K562 (cell line): ENCODE measurements at regions not wholly inside any gene's neighbourhood (a gene's known extent, or its start where the extent isn't known, plus 50 kb on each side); places are given as distances from the start of the nearest gene placed in this dataset.

Source experiments
- ATAC-seq: fragments of 200-7000 bp; cut with Tn5 transposase; 3 replicates; pipeline ENCODE4 v1.9.1; 2020; ENCODE audit warnings: moderate library complexity
- BruUV-seq: library from RNA; stranded (reverse); fragments of 400-500 nt; replicated peaks from 2 replicates; lab custom pipeline; 2021; lab: Mats Ljungman, UMichigan
- CTCF ChIA-PET: fragments of 300-600 bp; formaldehyde crosslinking; extraction: SDS; loops from one replicate; lab custom pipeline; 2021; ENCODE audit warnings: low intra/inter-chr PET ratio; lab: Yijun Ruan, JAX
- POLR2A ChIA-PET: fragments of 300-600, 350-650 bp; sonication (Branson Sonifier 250); formaldehyde crosslinking; extraction: SDS; loops from one replicate; lab custom pipeline; 2021; ENCODE audit warnings: antibody characterized with exemption, inconsistent platforms; lab: Yijun Ruan, JAX
- DNase-seq, 4 experiments: peaks; one replicate each; pipeline versions ENCODE4 v3.0.0 to v3.0.0-alpha.2; 2011 to 2018; ENCODE audit warnings: low spot score in 3 of 4, mixed read lengths in 3 of 4; ENCODE audit errors: extremely low read depth in 1 of 4
- FAIRE-seq: peaks from 2 replicates; lab custom pipeline; 2011; peaks lifted over from hg19 to GRCh38; lab: Jason Lieb, UNC
- H2AFZ ChIP-seq: 2 replicates; pipeline ENCODE4 v1.6.0; 2011; ENCODE audit warnings: low read depth, low read length, control low read depth, inconsistent platforms
- H3K27ac ChIP-seq: fragments of 200-600 bp; 3 replicates; pipeline ENCODE4 v1.8.0; 2011; ENCODE audit warnings: low read depth, mild to moderate bottlenecking, control low read depth, inconsistent platforms, low read length, moderate library complexity, mixed read lengths; ENCODE audit errors: extremely low read depth
- H3K27me3 ChIP-seq, 2 experiments: fragments of 300-600 bp in 1 of 2; 2 replicates in 1 of 2; 3 replicates in 1 of 2; pipeline versions ENCODE4 v1.6.0 to v1.8.0; 2011; ENCODE audit warnings: inconsistent platforms in 2 of 2, low read length in 2 of 2, mild to moderate bottlenecking in 1 of 2, mixed read lengths in 1 of 2, moderate library complexity in 1 of 2; ENCODE audit not compliant: control insufficient read depth in 2 of 2, insufficient read depth in 2 of 2
- H3K36me3 ChIP-seq: fragments of 300-600 bp; 3 replicates; pipeline ENCODE4 v1.8.0; 2011; ENCODE audit warnings: mild to moderate bottlenecking, low read length, inconsistent platforms; ENCODE audit not compliant: control insufficient read depth, insufficient read depth
- H3K4me1 ChIP-seq, 2 experiments: fragments of 200-600 bp in 1 of 2; replicated peaks in 1 of 2; 2 replicates in 1 of 2; 3 replicates in 1 of 2; pipeline versions ENCODE4 v1.5.1 to v1.8.0; 2011; ENCODE audit warnings: inconsistent platforms in 2 of 2, low read length in 2 of 2, mild to moderate bottlenecking in 1 of 2, mixed read lengths in 1 of 2, moderate library complexity in 1 of 2; ENCODE audit not compliant: control insufficient read depth in 2 of 2, insufficient read depth in 2 of 2
- H3K4me2 ChIP-seq: 2 replicates; pipeline ENCODE4 v1.6.1; 2011; ENCODE audit warnings: low read length, control low read depth, inconsistent platforms, mixed read lengths; ENCODE audit not compliant: insufficient read depth
- H3K4me3 ChIP-seq: fragments of 200-600 bp; sonication (generic), shearing (Covaris generic); 2 replicates; pipeline ENCODE4 v1.5.1; 2016; ENCODE audit warnings: control low read depth, inconsistent platforms
- H3K79me2 ChIP-seq: fragments of 200-600 bp; 3 replicates; pipeline ENCODE4 v1.8.0; 2011; ENCODE audit warnings: low read length, inconsistent platforms; ENCODE audit not compliant: control insufficient read depth, insufficient read depth
- H3K9ac ChIP-seq, 2 experiments: 2 replicates each; pipeline versions ENCODE4 v1.6.0 to v1.6.1; 2011; ENCODE audit warnings: low read depth in 2 of 2, low read length in 2 of 2, control low read depth in 1 of 2, inconsistent platforms in 1 of 2, mild to moderate bottlenecking in 1 of 2, mixed read lengths in 1 of 2; ENCODE audit not compliant: insufficient read depth in 1 of 2
- H3K9me1 ChIP-seq: one replicate; pipeline ENCODE4 v1.6.0; 2011; ENCODE audit warnings: inconsistent platforms, mild to moderate bottlenecking, low read length, moderate library complexity; ENCODE audit not compliant: control insufficient read depth, insufficient read depth
- H3K9me3 ChIP-seq: replicated peaks from 2 replicates; pipeline ENCODE4 v1.5.1; 2011; ENCODE audit warnings: low read depth, low read length, inconsistent platforms; ENCODE audit not compliant: control insufficient read depth, insufficient read depth
- H4K20me1 ChIP-seq: replicated peaks from 2 replicates; pipeline ENCODE4 v1.6.1; 2011; ENCODE audit warnings: low read length, inconsistent platforms, mixed read lengths; ENCODE audit not compliant: control insufficient read depth, insufficient read depth
- MIER1 ChIP-seq: fragments of 450-650 bp; IDR thresholded peaks from 2 replicates; pipeline ENCODE4 v1.6.1; 2016; ENCODE audit warnings: antibody characterized with exemption, mild to moderate bottlenecking, low read depth
- POLR2G ChIP-seq: fragments of 200-400 bp; formaldehyde crosslinking; IDR thresholded peaks from 2 replicates; pipeline ENCODE4 v1.6.1; 2017; ENCODE audit warnings: low read depth, mild to moderate bottlenecking, antibody characterized with exemption, low read length, moderate library complexity
- PTBP1 ChIP-seq: fragments of 200-400 bp; formaldehyde crosslinking; IDR thresholded peaks from 2 replicates; pipeline ENCODE4 v1.6.1; 2017; ENCODE audit warnings: low read depth, low read length
- ZBTB33 ChIP-seq: sonication (generic); formaldehyde crosslinking; IDR thresholded peaks from 2 replicates; pipeline ENCODE4 v1.8.1; 2023; ENCODE audit warnings: mild to moderate bottlenecking, missing genetic modification reagents
- ZBTB9 ChIP-seq: fragments of 450-650 bp; formaldehyde crosslinking; IDR thresholded peaks from 2 replicates; pipeline ENCODE4 v1.4.0; 2020; ENCODE audit warnings: mild to moderate bottlenecking, moderate library complexity
- WGBS: fragments of 100-300 bp; shearing (Covaris generic); methylation state at CpG from one replicate; pipeline ENCODE4 v1.1.6; 2016; ENCODE audit warnings: low coverage, mixed read lengths; ENCODE audit not compliant: insufficient coverage; ENCODE audit errors: missing lambda C conversion rate; 5-methylcytosine and 5-hydroxymethylcytosine counted together
- in situ Hi-C: fragments of 300-500 bp; cut with MboI; formaldehyde crosslinking; loops from 4 replicates; pipeline ENCODE4 v1.15.0; 2018; ENCODE audit warnings: inconsistent platforms, mixed read lengths
- intact Hi-C: fragments of 100-400 bp; cut with micrococcal nuclease; formaldehyde crosslinking; loops from 2 replicates; pipeline ENCODE4 v1.14.2; 2022

GRCh38 chr19:5238700-5239099, 101.9 kb downstream of the PTPRS start:
- no peak for DNase-seq
- TF ChIP-seq ZBTB33 (CRISPR knock-in tag) (peak; percentile 94), PTBP1 (no peak)
- TF ChIP-seq, all 486 proteins: peak for 1
- 81% methylated on average over 7 of the region's 33 CpGs for WGBS
- Histone ChIP-seq H3K4me2 (no peak overlapping the region), H3K9me3 (no peaks in the 10 kb centered on the region), H3K9ac (no peak overlapping the region), H3K79me2 (no peaks in the 10 kb centered on the region), H3K9me1 (no peaks in the 10 kb centered on the region), H3K27ac (no peak overlapping the region), H3K4me1 (peaks cover 0 to 11% of the 10 kb centered on the region in 2 experiments; a peak in 2 of 5 replicates), H2AFZ (no peak overlapping the region), H3K36me3 (no peaks in the 10 kb centered on the region), H3K4me3 (no peak overlapping the region), H4K20me1 (no peaks in the 10 kb centered on the region), H3K27me3 (no peaks in the 10 kb centered on the region)
- in situ Hi-C loops = no loop called here
- ChIA-PET POLR2A (no interaction called here), CTCF (no interaction called here)
- intact Hi-C loops = no loop called here
- BruUV-seq = no TSS peak
- ATAC-seq (no peak), FAIRE-seq (no peak)

GRCh38 chr19:5237939-5238480, 102.6 kb downstream of the PTPRS start:
- no TSS peak for BruUV-seq
- POLR2A ChIA-PET = no interaction called here

More at GRCh38 chr19:5237939-5238480, 102.6 kb downstream of the PTPRS start:
- Histone ChIP-seq H3K9ac (no peak overlapping the region), H3K4me2 (no peak overlapping the region), H3K9me3 (no peaks in the 10 kb centered on the region), H2AFZ (no peak overlapping the region), H3K36me3 (no peaks in the 10 kb centered on the region), H4K20me1 (no peaks in the 10 kb centered on the region), H3K4me3 (no peak overlapping the region), H3K27me3 (no peaks in the 10 kb centered on the region), H3K9me1 (no peaks in the 10 kb centered on the region), H3K79me2 (no peaks in the 10 kb centered on the region), H3K4me1 (peaks cover 0 to 8% of the 10 kb centered on the region in 2 experiments; a peak in 1 of 5 replicates), H3K27ac (no peak overlapping the region)
- 85% methylated on average over 19 of the region's 26 CpGs for WGBS
- TF ChIP-seq MIER1 (no peak), POLR2G (peak; percentile 21; the same call in 1 of the 2 replicates), ZBTB9 (CRISPR knock-in tag) (peak; percentile 91)
- CTCF ChIA-PET = no interaction called here
- DNase-seq (no peak), ATAC-seq (no peak), FAIRE-seq (no peak)
- intact Hi-C loops (no loop called here), in situ Hi-C loops (no loop called here)
